Neuronal stem cell (in vitro differentiated cells): ENCODE measurements at regions not wholly inside any gene's neighbourhood (a gene's known extent, or its start where the extent isn't known, plus 50 kb on each side); places are given as distances from the start of the nearest gene placed in this dataset.

Source experiments
- DNase-seq: peaks from one replicate; pipeline ENCODE4 v3.0.0-alpha.2; 2013; ENCODE audit warnings: low spot score
- H2AFZ ChIP-seq: one replicate; pipeline ENCODE4 v1.6.1; 2013; ENCODE audit warnings: mild to moderate bottlenecking, low read length, inconsistent platforms
- H2AK5ac ChIP-seq: 2 replicates; pipeline ENCODE4 v1.6.1; 2013; ENCODE audit warnings: low read depth, mild to moderate bottlenecking, inconsistent platforms, low read length, moderate library complexity, mixed read lengths
- H2BK120ac ChIP-seq: 2 replicates; pipeline ENCODE4 v1.6.1; 2013; ENCODE audit warnings: low read depth, mild to moderate bottlenecking, inconsistent platforms, low read length, moderate library complexity, mixed read lengths
- H2BK12ac ChIP-seq: one replicate; pipeline ENCODE4 v1.6.1; 2013; ENCODE audit warnings: low read length, inconsistent platforms
- H2BK15ac ChIP-seq: 2 replicates; pipeline ENCODE4 v1.6.1; 2013; ENCODE audit warnings: mild to moderate bottlenecking, low read length, inconsistent platforms, mixed read lengths
- H2BK5ac ChIP-seq: one replicate; pipeline ENCODE4 v1.6.1; 2013; ENCODE audit warnings: inconsistent platforms, mild to moderate bottlenecking, low read length, moderate library complexity
- H3K14ac ChIP-seq: one replicate; pipeline ENCODE4 v1.6.1; 2013; ENCODE audit warnings: low read length, inconsistent platforms
- H3K18ac ChIP-seq: 2 replicates; pipeline ENCODE4 v1.6.1; 2013; ENCODE audit warnings: low read length, inconsistent platforms
- H3K23ac ChIP-seq: 2 replicates; pipeline ENCODE4 v1.6.1; 2013; ENCODE audit warnings: low read depth, mild to moderate bottlenecking, mixed read lengths, low read length, inconsistent platforms; ENCODE audit not compliant: poor library complexity
- H3K27ac ChIP-seq: replicated peaks from 3 replicates; pipeline ENCODE4 v1.5.1; 2013; ENCODE audit warnings: low read length, inconsistent platforms
- H3K27me3 ChIP-seq, 3 experiments: 2 replicates each; pipeline ENCODE4 v1.6.1; 2013; ENCODE audit warnings: low read length in 3 of 3, mild to moderate bottlenecking in 2 of 3, inconsistent platforms in 1 of 3, low read depth in 1 of 3, mixed read lengths in 1 of 3, moderate library complexity in 1 of 3; ENCODE audit not compliant: control insufficient read depth in 3 of 3, insufficient read depth in 3 of 3
- H3K36me3 ChIP-seq, 2 donors: replicated peaks in 1 of 2; 2 replicates each; pipeline ENCODE4 v1.6.1; 2013; ENCODE audit warnings: low read length in 2 of 2; ENCODE audit not compliant: control insufficient read depth in 2 of 2, insufficient read depth in 2 of 2
- H3K4ac ChIP-seq: 2 replicates; pipeline ENCODE4 v1.6.1; 2013; ENCODE audit warnings: inconsistent platforms, mild to moderate bottlenecking, low read length, moderate library complexity
- H3K4me1 ChIP-seq, 2 donors: 1 replicate in 1 of 2; 2 replicates in 1 of 2; pipeline ENCODE4 v1.6.1; 2013; ENCODE audit warnings: low read length in 2 of 2, low read depth in 1 of 2; ENCODE audit not compliant: control insufficient read depth in 2 of 2, insufficient read depth in 1 of 2
- H3K4me2 ChIP-seq: one replicate; pipeline ENCODE4 v1.6.1; 2013; ENCODE audit warnings: mild to moderate bottlenecking, low read length, inconsistent platforms; ENCODE audit not compliant: insufficient read depth, poor library complexity, severe bottlenecking
- H3K4me3 ChIP-seq, 2 donors: 2 replicates each; pipeline ENCODE4 v1.5.1; 2013; ENCODE audit warnings: low read length in 2 of 2, mild to moderate bottlenecking in 2 of 2, inconsistent platforms in 1 of 2, moderate library complexity in 1 of 2
- H3K79me1 ChIP-seq: one replicate; pipeline ENCODE4 v1.6.1; 2013; ENCODE audit warnings: low read depth, mild to moderate bottlenecking, inconsistent platforms, low read length, moderate library complexity
- H3K9ac ChIP-seq: one replicate; pipeline ENCODE4 v1.6.1; 2013; ENCODE audit warnings: mild to moderate bottlenecking, low read depth, low read length, inconsistent platforms; ENCODE audit not compliant: poor library complexity
- H3K9me3 ChIP-seq, 2 donors: replicated peaks in 1 of 2; 2 replicates each; pipeline versions ENCODE3 to v1.6.1; 2013; ENCODE audit warnings: low read length in 2 of 2, mild to moderate bottlenecking in 2 of 2, inconsistent platforms in 1 of 2, low read depth in 1 of 2, mixed read lengths in 1 of 2, moderate library complexity in 1 of 2; ENCODE audit not compliant: control insufficient read depth in 2 of 2, insufficient read depth in 1 of 2
- H4K8ac ChIP-seq: one replicate; pipeline ENCODE4 v1.6.1; 2013; ENCODE audit warnings: low read depth, mild to moderate bottlenecking, inconsistent platforms, low read length, moderate library complexity
- H4K91ac ChIP-seq: one replicate; pipeline ENCODE4 v1.6.1; 2013; ENCODE audit warnings: low read length, low read depth, mild to moderate bottlenecking, inconsistent platforms; ENCODE audit not compliant: poor library complexity
- WGBS, 2 donors: extraction: QIAGEN DNeasy Blood & Tissue Kit; methylation state at CpG; one replicate each; pipeline ENCODE4 v1.1.7; 2013; ENCODE audit warnings: missing lambda C conversion rate in 2 of 2, mixed read lengths in 1 of 2; ENCODE audit not compliant: insufficient read length in 2 of 2, insufficient replicate concordance in 1 of 2; ENCODE audit errors: extremely low coverage in 2 of 2; 5-methylcytosine and 5-hydroxymethylcytosine counted together

DNA sequence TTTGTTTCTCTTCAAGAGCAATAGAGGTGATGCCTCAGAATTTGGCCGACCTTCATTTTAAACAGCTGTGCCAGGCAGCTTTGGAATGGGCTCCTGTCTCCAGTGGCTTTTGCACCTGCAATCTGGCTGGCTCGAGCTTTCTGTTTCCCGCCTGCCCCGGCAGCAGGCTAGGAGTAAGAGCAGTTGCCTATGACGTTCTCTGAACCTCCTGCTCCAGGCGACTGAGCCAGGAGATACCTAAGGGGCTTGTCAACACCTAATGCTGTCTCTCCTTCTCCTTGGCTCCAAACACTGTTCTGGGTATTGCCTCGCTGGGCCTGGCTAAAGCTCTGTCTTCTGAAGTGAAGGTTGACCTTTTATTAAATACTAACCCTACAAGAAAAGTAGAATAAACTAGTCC is 229.9 kb downstream of the LRRN1 start:
- H3K79me1 ChIP-seq, result no peaks in the 10 kb centered on the region
- H3K4me3 ChIP-seq, result no peak overlapping the region
- no peaks in the 10 kb centered on the region for H3K36me3 ChIP-seq
- H2BK5ac ChIP-seq, result no peak overlapping the region
- H2BK15ac ChIP-seq, result no peak overlapping the region
- no peak overlapping the region for H3K9ac ChIP-seq
- H3K14ac ChIP-seq, result no peak overlapping the region
- H3K9me3 ChIP-seq, result no peaks in the 10 kb centered on the region
- H2AK5ac ChIP-seq, result no peak overlapping the region
- H2BK120ac ChIP-seq, result no peak overlapping the region
- no peak overlapping the region for H4K91ac ChIP-seq
- no peak for DNase-seq
- no CpG with 5 or more reads among the region's 7 CpGs for WGBS, 2 donors
- H3K27ac ChIP-seq, result no peak overlapping the region
- H3K18ac ChIP-seq, result no peak overlapping the region
- H3K4ac ChIP-seq, result no peak overlapping the region
- H2AFZ ChIP-seq, result no peak overlapping the region
- no peak overlapping the region for H3K4me2 ChIP-seq
- H4K8ac ChIP-seq, result no peak overlapping the region
- peaks cover 0 to 4% of the 10 kb centered on the region in 2 donors for H3K4me1 ChIP-seq
- H3K27me3 ChIP-seq, result no peaks in the 10 kb centered on the region
- H3K23ac ChIP-seq, result no peak overlapping the region
- H2BK12ac ChIP-seq, result no peak overlapping the region

DNA sequence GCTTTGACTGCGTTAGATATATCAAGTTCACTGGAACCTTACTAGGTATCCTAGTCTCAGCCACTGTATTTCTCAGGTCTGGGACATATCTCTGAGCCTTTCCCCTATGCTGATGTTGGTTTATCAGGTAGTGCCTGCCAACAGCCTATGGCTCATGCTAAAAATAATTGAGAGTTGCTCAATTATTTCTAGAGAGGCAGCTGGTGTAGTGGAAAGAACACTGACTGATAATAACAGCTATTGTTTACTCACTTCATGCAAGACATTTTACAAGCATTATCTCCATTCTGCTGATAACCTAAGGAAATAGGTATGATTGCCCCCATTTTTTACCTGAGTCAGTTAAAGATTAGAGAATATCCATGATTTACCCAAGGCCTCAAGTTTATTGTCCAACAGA is 231.4 kb downstream of the LRRN1 start:
- no peak overlapping the region for H2AK5ac ChIP-seq
- no peak overlapping the region for H3K18ac ChIP-seq
- no peak overlapping the region for H2BK12ac ChIP-seq
- no peak overlapping the region for H2BK120ac ChIP-seq
- no peak overlapping the region for H3K23ac ChIP-seq
- H4K8ac ChIP-seq, result no peak overlapping the region
- no CpG with 5 or more reads among the region's 1 CpG for WGBS, 2 donors
- peaks cover 0 to 4% of the 10 kb centered on the region in 2 donors for H3K4me1 ChIP-seq
- H3K36me3 ChIP-seq, result no peaks in the 10 kb centered on the region
- H4K91ac ChIP-seq, result no peak overlapping the region
- no peaks in the 10 kb centered on the region for H3K79me1 ChIP-seq
- no peak overlapping the region for H2AFZ ChIP-seq
- H2BK5ac ChIP-seq, result no peak overlapping the region
- no peaks in the 10 kb centered on the region for H3K9me3 ChIP-seq
- H3K27ac ChIP-seq, result no peak overlapping the region
- no peak for DNase-seq
- no peak overlapping the region for H3K4me2 ChIP-seq
- no peaks in the 10 kb centered on the region for H3K27me3 ChIP-seq
- no peak overlapping the region for H3K14ac ChIP-seq
- H2BK15ac ChIP-seq, result no peak overlapping the region
- H3K4me3 ChIP-seq, result no peak overlapping the region
- H3K9ac ChIP-seq, result no peak overlapping the region
- H3K4ac ChIP-seq, result no peak overlapping the region

- no peak overlapping the region for H3K9ac ChIP-seq
- H2AK5ac ChIP-seq, result no peak overlapping the region
- H3K4me1 ChIP-seq, result peaks cover 0 to under 1% of the 10 kb centered on the region in 2 donors
- no peak overlapping the region for H3K4me2 ChIP-seq
- no peak overlapping the region for H3K4ac ChIP-seq
- no peak for DNase-seq
- H3K9me3 ChIP-seq, result peaks cover 0 to 2% of the 10 kb centered on the region in 2 donors
- H4K8ac ChIP-seq, result no peak overlapping the region
- no CpG with 5 or more reads among the region's 2 CpGs for WGBS, 2 donors
- no peak overlapping the region for H3K18ac ChIP-seq
- no peaks in the 10 kb centered on the region for H3K27me3 ChIP-seq
- no peak overlapping the region for H3K14ac ChIP-seq
- no peak overlapping the region for H2BK120ac ChIP-seq
- no peaks in the 10 kb centered on the region for H3K36me3 ChIP-seq
- no peak overlapping the region for H2BK12ac ChIP-seq
- no peak overlapping the region for H3K4me3 ChIP-seq
- no peak overlapping the region for H3K23ac ChIP-seq
- H2BK15ac ChIP-seq, result no peak overlapping the region
- no peak overlapping the region for H2BK5ac ChIP-seq
- H3K79me1 ChIP-seq, result no peaks in the 10 kb centered on the region
- H2AFZ ChIP-seq, result no peak overlapping the region
- H3K27ac ChIP-seq, result no peak overlapping the region
- no peak overlapping the region for H4K91ac ChIP-seq
These were observed 234.1 kb downstream of the LRRN1 start for GRCh38 chr3:4033296-4033695.

DNA sequence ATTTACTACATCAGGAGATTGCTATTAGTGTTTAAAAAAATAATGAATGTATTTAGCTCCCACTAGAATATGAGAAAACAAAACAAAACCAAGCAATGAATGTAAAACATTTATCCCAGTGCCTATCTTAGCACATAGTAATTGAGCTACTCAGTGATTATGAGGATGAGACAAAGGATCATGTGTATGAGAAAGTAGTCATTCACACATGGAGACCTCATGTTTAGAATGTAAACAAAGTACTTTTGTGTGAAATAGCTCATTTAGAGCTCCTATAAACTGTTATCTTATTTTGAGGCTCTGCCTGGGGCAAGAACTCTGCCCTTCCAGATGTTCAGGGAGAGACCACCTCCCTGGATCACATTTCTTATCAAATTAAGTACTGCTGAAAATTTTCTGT is 236.8 kb downstream of the LRRN1 start:
- no peak for DNase-seq

More for the DNA sequence above, 236.8 kb downstream of the LRRN1 start:
- Histone ChIP-seq H2AK5ac (no peak overlapping the region), H3K9ac (no peak overlapping the region), H3K79me1 (no peaks in the 10 kb centered on the region), H2BK5ac (no peak overlapping the region), H4K91ac (no peak overlapping the region), H3K23ac (no peak overlapping the region), H4K8ac (no peak overlapping the region), H3K4ac (no peak overlapping the region), H3K4me3 (no peak overlapping the region), H2BK120ac (no peak overlapping the region), H2BK15ac (no peak overlapping the region), H2AFZ (no peak overlapping the region), H3K4me2 (no peak overlapping the region), H2BK12ac (no peak overlapping the region), H3K9me3 (peaks cover 0 to 2% of the 10 kb centered on the region in 2 donors), H3K14ac (no peak overlapping the region), H3K4me1 (no peaks in the 10 kb centered on the region), H3K27me3 (no peaks in the 10 kb centered on the region), H3K36me3 (no peaks in the 10 kb centered on the region), H3K27ac (no peak overlapping the region), H3K18ac (no peak overlapping the region)
